ENCODE measurements at regions not wholly inside any gene's neighbourhood (a gene's known extent, or its start where the extent isn't known, plus 50 kb on each side); places are given as distances from the start of the nearest gene placed in this dataset.

GRCh38 chr18:43525169-43525568 lies 247.9 kb upstream of the SYT4 start:
- no peak for TF ChIP-seq CTCF (conservative IDR thresholded peaks at IDR 0.05; ENCODE audit: low read depth, low read length)
- no peak for TF ChIP-seq EZH2 (IDR thresholded peaks at IDR 0.05; ENCODE audit: borderline replicate concordance, low read depth, low read length, poor library complexity, severe bottlenecking)

Measured in A673 (cell line).